GM12878 (cell line): ENCODE measurements at regions not wholly inside any gene's neighbourhood (a gene's known extent, or its start where the extent isn't known, plus 50 kb on each side); places are given as distances from the start of the nearest gene placed in this dataset.
A peak's percentile ranks its signal among the peaks of the same experiment; 100 is the strongest.

ENCODE experiments used
- ATAC-seq: fragments of 200-7000 bp; cut with Tn5 transposase; 3 replicates; pipeline ENCODE4 v1.9.1; 2020; ENCODE audit warnings: mild to moderate bottlenecking, moderate library complexity
- BruUV-seq: library from RNA; stranded (reverse); fragments of 400-500 nt; replicated peaks from 2 replicates; lab custom pipeline; 2021; lab: Mats Ljungman, UMichigan
- CTCF ChIA-PET: fragments of 300-600 bp; sonication (Branson Sonifier 250); formaldehyde crosslinking; extraction: SDS; loops from one replicate; lab custom pipeline; 2021; ENCODE audit warnings: inconsistent platforms; lab: Yijun Ruan, JAX
- POLR2A ChIA-PET: fragments of 350-600 bp; formaldehyde crosslinking; extraction: SDS; loops from one replicate; lab custom pipeline; 2021; ENCODE audit warnings: inconsistent platforms; lab: Charles Lee
- RAD21 ChIA-PET: fragments of 300-600 bp; sonication (Branson Sonifier 250); formaldehyde crosslinking; loops from one replicate; lab custom pipeline; 2023; ENCODE audit warnings: antibody characterized with exemption; ENCODE audit not compliant: unreplicated experiment; lab: Charles Lee
- SMC1A ChIA-PET: fragments of 300-600 bp; sonication (Branson Sonifier 250); formaldehyde crosslinking; loops from one replicate; lab custom pipeline; 2023; ENCODE audit not compliant: unreplicated experiment, uncharacterized antibody; lab: Charles Lee
- DNase-seq: peaks from one replicate; pipeline ENCODE4 v3.0.0-alpha.2; 2011; ENCODE audit warnings: low read depth, low spot score
- FAIRE-seq: peaks from 3 replicates; lab custom pipeline; 2011; peaks lifted over from hg19 to GRCh38; lab: Jason Lieb, UNC
- H2AFZ ChIP-seq: 2 replicates; pipeline ENCODE4 v1.6.0; 2011; ENCODE audit warnings: low read depth, low read length, control low read depth; ENCODE audit not compliant: control insufficient read depth
- H3K27ac ChIP-seq: 2 replicates; pipeline ENCODE4 v1.5.1; 2011; ENCODE audit warnings: control low read depth; ENCODE audit not compliant: control insufficient read depth, insufficient read depth
- H3K27me3 ChIP-seq, 2 experiments: replicated peaks in 1 of 2; 2 replicates each; pipeline versions ENCODE4 v1.6.0 to v1.6.1; 2011; ENCODE audit warnings: low read length in 1 of 2; ENCODE audit not compliant: control insufficient read depth in 2 of 2, insufficient read depth in 2 of 2
- H3K36me3 ChIP-seq, 2 experiments: 2 replicates each; pipeline ENCODE4 v1.5.1; 2011; ENCODE audit warnings: low read length in 1 of 2; ENCODE audit not compliant: control insufficient read depth in 2 of 2, insufficient read depth in 2 of 2
- H3K4me1 ChIP-seq: 2 replicates; pipeline ENCODE4 v1.6.1; 2011; ENCODE audit warnings: mild to moderate bottlenecking, low read length, moderate library complexity, mixed read lengths; ENCODE audit not compliant: control insufficient read depth, insufficient read depth
- H3K4me2 ChIP-seq: 2 replicates; pipeline ENCODE4 v1.6.0; 2011; ENCODE audit warnings: control low read depth; ENCODE audit not compliant: control insufficient read depth, insufficient read depth
- H3K4me3 ChIP-seq: fragments of 200-600 bp; sonication (generic); 2 replicates; pipeline ENCODE4 v1.5.1; 2016
- H3K79me2 ChIP-seq: 2 replicates; pipeline ENCODE4 v1.6.0; 2011; ENCODE audit warnings: low read length; ENCODE audit not compliant: control insufficient read depth, insufficient read depth
- H3K9ac ChIP-seq: 2 replicates; pipeline ENCODE4 v1.8.0; 2011; ENCODE audit warnings: low read length, control low read depth, mixed read lengths; ENCODE audit not compliant: control insufficient read depth, insufficient read depth
- H3K9me3 ChIP-seq: replicated peaks from 3 replicates; pipeline ENCODE4 v1.5.1; 2011; ENCODE audit warnings: mild to moderate bottlenecking, low read length; ENCODE audit not compliant: control insufficient read depth, insufficient read depth
- H4K20me1 ChIP-seq: 2 replicates; pipeline ENCODE4 v1.6.0; 2011; ENCODE audit not compliant: control insufficient read depth, insufficient read depth
- CREM ChIP-seq: IDR thresholded peaks from 2 replicates; pipeline ENCODE4 v1.6.1; 2014; ENCODE audit warnings: antibody characterized with exemption, low read depth
- GATAD2B ChIP-seq: fragments of 450-650 bp; conservative IDR thresholded peaks from 2 replicates; pipeline ENCODE4 v1.6.1; 2017; ENCODE audit warnings: low read depth, mild to moderate bottlenecking, moderate library complexity
- POLR2AphosphoS2 ChIP-seq: IDR thresholded peaks from 2 replicates; pipeline ENCODE4 v1.6.1; 2011; ENCODE audit warnings: low read depth, mild to moderate bottlenecking, low read length, improper control_type of control experiment, moderate library complexity
- SIX5 ChIP-seq: IDR thresholded peaks from 2 replicates; pipeline ENCODE4 v1.6.1; 2011; ENCODE audit warnings: mild to moderate bottlenecking, low read depth, low read length, moderate library complexity; ENCODE audit not compliant: severe bottlenecking
- TCF3 ChIP-seq: IDR thresholded peaks from 2 replicates; pipeline ENCODE4 v1.6.1; 2012; ENCODE audit warnings: low read depth, mild to moderate bottlenecking, low read length, borderline replicate concordance; ENCODE audit not compliant: insufficient read depth
- YY1 ChIP-seq: IDR thresholded peaks from 2 replicates; pipeline ENCODE4 v1.6.1; 2011; ENCODE audit warnings: low read depth, mild to moderate bottlenecking, low read length
- WGBS: methylation state at CpG from one replicate; pipeline ENCODE4 v1.1.6; 2016; ENCODE audit warnings: low lambda C conversion rate; ENCODE audit not compliant: insufficient replicate concordance, insufficient coverage; ENCODE audit errors: missing lambda C conversion rate; 5-methylcytosine and 5-hydroxymethylcytosine counted together
- in situ Hi-C: fragments of 300-500 bp; cut with MboI; formaldehyde crosslinking; loops from 9 replicates; pipeline ENCODE4 v1.14.3; 2018; ENCODE audit warnings: mixed read lengths
- intact Hi-C: fragments of 100-400 bp; cut with micrococcal nuclease; formaldehyde crosslinking; loops from one replicate; pipeline ENCODE4 v1.14.2; 2022; ENCODE audit not compliant: unreplicated experiment
- TF ChIP-seq, protein P1 (sequence below): fragments of 450-650 bp; IDR thresholded peaks from 2 replicates; pipeline ENCODE4 v1.6.1; 2017; ENCODE audit warnings: mild to moderate bottlenecking, moderate library complexity
- TF ChIP-seq, protein P2 (sequence below): IDR thresholded peaks from 2 replicates; pipeline ENCODE4 v1.6.1; 2011; ENCODE audit warnings: borderline replicate concordance, low read depth, mild to moderate bottlenecking, moderate library complexity, mixed read lengths, low read length; ENCODE audit not compliant: insufficient read depth; ENCODE audit errors: extremely low read length

DNA sequence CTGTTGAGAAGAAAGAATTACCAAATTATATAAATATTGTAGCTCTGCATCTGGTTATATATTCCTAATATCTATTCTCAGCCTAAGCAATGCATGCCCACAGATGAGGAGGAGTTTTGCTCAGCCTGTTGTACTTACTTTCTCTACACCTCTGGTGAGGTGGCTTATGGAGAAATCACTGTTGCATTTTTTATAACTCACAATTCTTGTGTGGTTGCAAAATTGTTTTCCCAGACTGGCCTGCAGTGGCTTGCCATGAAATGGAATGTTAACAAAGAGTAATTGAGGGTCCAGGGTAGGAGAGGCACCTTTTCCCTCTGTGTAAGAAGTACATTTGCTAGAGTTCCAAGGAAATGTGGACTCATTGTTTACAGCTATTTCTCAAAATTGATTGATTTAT is 202.0 kb upstream of the SEMA3E start (continued):
- TF ChIP-seq, protein P1, sequence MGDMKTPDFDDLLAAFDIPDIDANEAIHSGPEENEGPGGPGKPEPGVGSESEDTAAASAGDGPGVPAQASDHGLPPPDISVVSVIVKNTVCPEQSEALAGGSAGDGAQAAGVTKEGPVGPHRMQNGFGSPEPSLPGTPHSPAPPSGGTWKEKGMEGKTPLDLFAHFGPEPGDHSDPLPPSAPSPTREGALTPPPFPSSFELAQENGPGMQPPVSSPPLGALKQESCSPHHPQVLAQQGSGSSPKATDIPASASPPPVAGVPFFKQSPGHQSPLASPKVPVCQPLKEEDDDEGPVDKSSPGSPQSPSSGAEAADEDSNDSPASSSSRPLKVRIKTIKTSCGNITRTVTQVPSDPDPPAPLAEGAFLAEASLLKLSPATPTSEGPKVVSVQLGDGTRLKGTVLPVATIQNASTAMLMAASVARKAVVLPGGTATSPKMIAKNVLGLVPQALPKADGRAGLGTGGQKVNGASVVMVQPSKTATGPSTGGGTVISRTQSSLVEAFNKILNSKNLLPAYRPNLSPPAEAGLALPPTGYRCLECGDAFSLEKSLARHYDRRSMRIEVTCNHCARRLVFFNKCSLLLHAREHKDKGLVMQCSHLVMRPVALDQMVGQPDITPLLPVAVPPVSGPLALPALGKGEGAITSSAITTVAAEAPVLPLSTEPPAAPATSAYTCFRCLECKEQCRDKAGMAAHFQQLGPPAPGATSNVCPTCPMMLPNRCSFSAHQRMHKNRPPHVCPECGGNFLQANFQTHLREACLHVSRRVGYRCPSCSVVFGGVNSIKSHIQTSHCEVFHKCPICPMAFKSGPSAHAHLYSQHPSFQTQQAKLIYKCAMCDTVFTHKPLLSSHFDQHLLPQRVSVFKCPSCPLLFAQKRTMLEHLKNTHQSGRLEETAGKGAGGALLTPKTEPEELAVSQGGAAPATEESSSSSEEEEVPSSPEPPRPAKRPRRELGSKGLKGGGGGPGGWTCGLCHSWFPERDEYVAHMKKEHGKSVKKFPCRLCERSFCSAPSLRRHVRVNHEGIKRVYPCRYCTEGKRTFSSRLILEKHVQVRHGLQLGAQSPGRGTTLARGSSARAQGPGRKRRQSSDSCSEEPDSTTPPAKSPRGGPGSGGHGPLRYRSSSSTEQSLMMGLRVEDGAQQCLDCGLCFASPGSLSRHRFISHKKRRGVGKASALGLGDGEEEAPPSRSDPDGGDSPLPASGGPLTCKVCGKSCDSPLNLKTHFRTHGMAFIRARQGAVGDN = no peak

DNA sequence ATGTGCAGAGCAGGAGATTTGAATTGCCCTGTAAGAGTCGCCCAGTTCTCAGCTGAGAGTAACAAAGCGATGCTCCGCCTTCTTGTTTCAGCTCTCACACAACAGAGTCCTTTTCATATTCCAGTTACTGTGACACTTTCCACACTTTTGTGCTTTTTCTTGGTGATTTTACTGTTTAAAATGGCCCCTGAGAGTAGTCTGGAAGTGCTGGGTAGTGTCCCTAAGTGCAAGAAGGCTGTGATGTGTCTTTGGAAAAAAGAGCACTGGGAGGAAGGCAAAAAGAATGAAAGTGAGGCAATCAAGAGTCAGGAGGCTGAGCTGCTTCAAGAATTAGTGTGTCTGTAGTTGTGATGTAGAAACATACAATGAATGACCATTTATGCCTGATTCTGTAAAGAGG is 201.2 kb upstream of the SEMA3E start:
- ChIA-PET POLR2A (interaction anchor here (1.2 kb wide), 1 partner anchor 13 kb away, joined by 3 read pairs; no protein-coding TSS in a partner anchor), SMC1A (interaction anchor here (0.6 to 1.9 kb wide), 5 partner anchors 12 to 55 kb away, joined by 3 to 7 read pairs (median 4); no protein-coding TSS in a partner anchor), CTCF (interaction anchor here (0.6 to 1.3 kb wide), 3 partner anchors 14 to 86 kb away, joined by 3 to 4 read pairs (median 3); no protein-coding TSS in a partner anchor), RAD21 (interaction anchor here (0.6 to 1.1 kb wide), 2 partner anchors 31 to 89 kb away, joined by 3 read pairs; no protein-coding TSS in a partner anchor)
- Histone ChIP-seq H3K4me1 (no peaks in the 10 kb centered on the region), H4K20me1 (no peaks in the 10 kb centered on the region), H3K36me3 (no peaks in the 10 kb centered on the region), H3K4me2 (no peak overlapping the region), H3K4me3 (no peak overlapping the region), H3K79me2 (no peaks in the 10 kb centered on the region), H2AFZ (no peak overlapping the region), H3K9me3 (no peaks in the 10 kb centered on the region; the same call in 2 of the 3 replicates), H3K27me3 (no peaks in the 10 kb centered on the region), H3K27ac (no peak overlapping the region), H3K9ac (no peak overlapping the region)
- TF ChIP-seq CREM = no peak
- TF ChIP-seq SIX5 = no peak
- no peak for TF ChIP-seq GATAD2B
- TF ChIP-seq YY1 = no peak
- no peak for TF ChIP-seq POLR2AphosphoS2
- TF ChIP-seq, protein P2, sequence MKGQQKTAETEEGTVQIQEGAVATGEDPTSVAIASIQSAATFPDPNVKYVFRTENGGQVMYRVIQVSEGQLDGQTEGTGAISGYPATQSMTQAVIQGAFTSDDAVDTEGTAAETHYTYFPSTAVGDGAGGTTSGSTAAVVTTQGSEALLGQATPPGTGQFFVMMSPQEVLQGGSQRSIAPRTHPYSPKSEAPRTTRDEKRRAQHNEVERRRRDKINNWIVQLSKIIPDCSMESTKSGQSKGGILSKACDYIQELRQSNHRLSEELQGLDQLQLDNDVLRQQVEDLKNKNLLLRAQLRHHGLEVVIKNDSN = no peak
- TF ChIP-seq TCF3 = no peak
- in situ Hi-C loops = no loop called here
- intact Hi-C loops = no loop called here
- 96% methylated on average over 3 of the region's 3 CpGs for WGBS
- BruUV-seq = no TSS peak
- DNase-seq (no peak), ATAC-seq (peak; percentile 60), FAIRE-seq (no peak)
